ENCODE measurements at regions not wholly inside any gene's neighbourhood (a gene's known extent, or its start where the extent isn't known, plus 50 kb on each side); places are given as distances from the start of the nearest gene placed in this dataset.

GRCh38 chrX:110444996-110445395 is 86.3 kb downstream of the RTL9 start:
- no peaks in the 10 kb centered on the region for H3K4me1 ChIP-seq
- no peaks in the 10 kb centered on the region for H3K9me3 ChIP-seq
- no peak overlapping the region for H3K27ac ChIP-seq
- no peak for TF ChIP-seq CTCF (IDR thresholded peaks at IDR 0.05)
- intact Hi-C loops (cut with DNase I; ENCODE audit: low total_unique reads), result no loop called here
- no peaks in the 10 kb centered on the region for H3K27me3 ChIP-seq
- DNase-seq, result no peak
- H3K4me3 ChIP-seq, result no peak overlapping the region
- H3K36me3 ChIP-seq, result no peaks in the 10 kb centered on the region

- Histone ChIP-seq H3K27ac (no peak overlapping the region), H3K9me3 (no peaks in the 10 kb centered on the region), H3K4me1 (no peaks in the 10 kb centered on the region), H3K27me3 (no peaks in the 10 kb centered on the region), H3K36me3 (no peaks in the 10 kb centered on the region), H3K4me3 (no peak overlapping the region)
- no peak for DNase-seq
- intact Hi-C loops (cut with DNase I; ENCODE audit: low total_unique reads), result no loop called here
- TF ChIP-seq CTCF (IDR thresholded peaks at IDR 0.05), result no peak
These were observed 89.8 kb downstream of the RTL9 start for GRCh38 chrX:110448459-110448858.

- intact Hi-C loops (cut with DNase I; ENCODE audit: low total_unique reads), result no loop called here
These were observed 90.7 kb downstream of the RTL9 start for GRCh38 chrX:110449312-110449711.

GRCh38 chrX:110450050-110450449 is 91.4 kb downstream of the RTL9 start:
- Histone ChIP-seq H3K36me3 (no peaks in the 10 kb centered on the region), H3K4me1 (no peaks in the 10 kb centered on the region), H3K9me3 (no peaks in the 10 kb centered on the region), H3K27me3 (no peaks in the 10 kb centered on the region), H3K27ac (no peak overlapping the region), H3K4me3 (no peak overlapping the region)
- TF ChIP-seq CTCF (IDR thresholded peaks at IDR 0.05), result peak; percentile 58 to 59
- intact Hi-C loops (cut with DNase I; ENCODE audit: low total_unique reads), result loop anchor here (5.0 kb wide), 1 partner anchor 397 kb away; no protein-coding TSS in a partner anchor
- DNase-seq, result peak; percentile 70 to 76

More at GRCh38 chrX:110449312-110449711, 90.7 kb downstream of the RTL9 start:
- no peaks in the 10 kb centered on the region for H3K36me3 ChIP-seq
- no peaks in the 10 kb centered on the region for H3K27me3 ChIP-seq
- no peaks in the 10 kb centered on the region for H3K9me3 ChIP-seq
- H3K27ac ChIP-seq, result no peak overlapping the region
- DNase-seq, result no peak
- H3K4me3 ChIP-seq, result no peak overlapping the region
- H3K4me1 ChIP-seq, result no peaks in the 10 kb centered on the region
- TF ChIP-seq CTCF (IDR thresholded peaks at IDR 0.05), result no peak

- no peak overlapping the region for H3K4me3 ChIP-seq
- intact Hi-C loops (cut with DNase I; ENCODE audit: low total_unique reads), result loop anchor here (5.0 kb wide), 1 partner anchor 393 kb away; no protein-coding TSS in a partner anchor
- H3K4me1 ChIP-seq, result no peaks in the 10 kb centered on the region
- DNase-seq, result no peak
- H3K36me3 ChIP-seq, result no peaks in the 10 kb centered on the region
- H3K27ac ChIP-seq, result no peak overlapping the region
- H3K9me3 ChIP-seq, result no peaks in the 10 kb centered on the region
- no peaks in the 10 kb centered on the region for H3K27me3 ChIP-seq
- TF ChIP-seq CTCF (IDR thresholded peaks at IDR 0.05), result no peak
These were observed 95.7 kb downstream of the RTL9 start for GRCh38 chrX:110454336-110454735.

GRCh38 chrX:110462957-110463356 is 104.3 kb downstream of the RTL9 start:
- Histone ChIP-seq H3K27me3 (no peaks in the 10 kb centered on the region), H3K4me3 (no peak overlapping the region), H3K4me1 (no peaks in the 10 kb centered on the region), H3K36me3 (no peaks in the 10 kb centered on the region), H3K27ac (no peak overlapping the region), H3K9me3 (no peaks in the 10 kb centered on the region)
- TF ChIP-seq CTCF (IDR thresholded peaks at IDR 0.05), result no peak
- intact Hi-C loops (cut with DNase I; ENCODE audit: low total_unique reads), result no loop called here
- no peak for DNase-seq
